Left lung (tissue), 4 donors: ENCODE measurements at regions not wholly inside any gene's neighbourhood (a gene's known extent, or its start where the extent isn't known, plus 50 kb on each side); places are given as distances from the start of the nearest gene placed in this dataset.
A peak's percentile ranks its signal among the peaks of the same experiment; 100 is the strongest.
"Not testable (repeated sequence)": the region's sequence is repeated elsewhere in the genome, so short reads cannot be mapped to it uniquely, and the experiment has no call there.

Source experiments
- ATAC-seq: fragments of 200-7000 bp; cut with Tn5 transposase; one replicate; pipeline ENCODE4 v1.9.1; 2020; ENCODE audit warnings: moderate library complexity
- DNase-seq, 4 donors: peaks; one replicate each; pipeline ENCODE4 v3.0.0-alpha.2; 2013 to 2020
- H3K27ac ChIP-seq, 2 donors: fragments of 200-600 bp; sonication (generic) in 1 of 2; one replicate each; pipeline versions ENCODE4 v1.5.0 to v1.8.0; 2020 to 2021
- H3K27me3 ChIP-seq, 2 donors: fragments of 200-600 bp; sonication (generic) in 1 of 2; one replicate each; pipeline versions ENCODE4 v1.5.0 to v1.8.0; 2020 to 2021
- H3K36me3 ChIP-seq, 2 donors: fragments of 200-600 bp; sonication (generic) in 1 of 2; one replicate each; pipeline versions ENCODE4 v1.5.0 to v1.8.0; 2020 to 2021
- H3K4me1 ChIP-seq, 2 donors: fragments of 200-600 bp; one replicate each; pipeline ENCODE4 v1.8.0; 2021
- H3K4me3 ChIP-seq, 2 donors: fragments of 200-600 bp; sonication (generic) in 1 of 2; one replicate each; pipeline versions ENCODE4 v1.5.0 to v1.8.0; 2020 to 2021; ENCODE audit warnings: mild to moderate bottlenecking in 1 of 2
- H3K9me3 ChIP-seq, 2 donors: fragments of 200-600 bp; sonication (generic) in 1 of 2; one replicate each; pipeline versions ENCODE4 v1.5.0 to v1.8.0; 2020 to 2021
- intact Hi-C, 2 donors: fragments of 100-400 bp; cut with DNase I; formaldehyde crosslinking; loops; one replicate each; pipeline versions ENCODE4 v1.11.2 to v1.14.2; 2022
- TF ChIP-seq, protein P1 (sequence below), 2 donors: fragments of 200-600 bp; sonication (generic) in 1 of 2; IDR thresholded peaks; one replicate each; pipeline versions ENCODE4 v1.5.0 to v1.8.0; 2021; ENCODE audit warnings: antibody characterized with exemption in 2 of 2
- donor health status: DM: no; HTN: yes; CAD: no.
- donor health status: DM: no; HTN: no; CAD: no.

DNA sequence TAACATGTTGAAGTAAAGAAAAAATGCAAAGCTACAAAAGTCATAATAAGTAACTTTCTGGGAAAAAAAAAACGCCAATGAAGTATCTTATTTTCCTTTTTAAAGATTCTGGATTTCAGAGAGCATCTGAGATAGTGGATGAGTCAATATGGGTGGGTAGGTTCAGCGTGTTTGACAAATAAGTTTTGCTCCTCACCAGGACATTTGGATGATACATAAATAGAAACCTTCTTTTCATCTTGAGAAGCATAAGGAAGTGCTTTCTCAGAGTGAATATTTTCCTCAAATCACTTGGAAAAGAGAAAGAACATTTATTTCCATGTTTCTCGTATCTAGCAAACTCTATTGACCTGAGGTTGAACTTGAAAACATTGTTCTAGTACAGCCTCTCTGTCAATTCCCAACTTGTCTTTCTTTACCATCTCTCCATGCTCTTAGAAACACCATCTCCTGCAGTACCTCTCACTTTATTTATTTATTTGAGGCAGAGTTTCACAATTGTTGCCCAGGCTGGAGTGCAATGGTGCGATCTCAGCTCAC, 463.2 kb downstream of the KLF5 start:
- intact Hi-C loops: no loop called here
- TF ChIP-seq, protein P1, sequence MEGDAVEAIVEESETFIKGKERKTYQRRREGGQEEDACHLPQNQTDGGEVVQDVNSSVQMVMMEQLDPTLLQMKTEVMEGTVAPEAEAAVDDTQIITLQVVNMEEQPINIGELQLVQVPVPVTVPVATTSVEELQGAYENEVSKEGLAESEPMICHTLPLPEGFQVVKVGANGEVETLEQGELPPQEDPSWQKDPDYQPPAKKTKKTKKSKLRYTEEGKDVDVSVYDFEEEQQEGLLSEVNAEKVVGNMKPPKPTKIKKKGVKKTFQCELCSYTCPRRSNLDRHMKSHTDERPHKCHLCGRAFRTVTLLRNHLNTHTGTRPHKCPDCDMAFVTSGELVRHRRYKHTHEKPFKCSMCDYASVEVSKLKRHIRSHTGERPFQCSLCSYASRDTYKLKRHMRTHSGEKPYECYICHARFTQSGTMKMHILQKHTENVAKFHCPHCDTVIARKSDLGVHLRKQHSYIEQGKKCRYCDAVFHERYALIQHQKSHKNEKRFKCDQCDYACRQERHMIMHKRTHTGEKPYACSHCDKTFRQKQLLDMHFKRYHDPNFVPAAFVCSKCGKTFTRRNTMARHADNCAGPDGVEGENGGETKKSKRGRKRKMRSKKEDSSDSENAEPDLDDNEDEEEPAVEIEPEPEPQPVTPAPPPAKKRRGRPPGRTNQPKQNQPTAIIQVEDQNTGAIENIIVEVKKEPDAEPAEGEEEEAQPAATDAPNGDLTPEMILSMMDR (IDR thresholded peaks at IDR 0.05): no peak
- ATAC-seq (no peak), DNase-seq (no peak)
- Histone ChIP-seq H3K4me3 (no peak overlapping the region), H3K27me3 (no peaks in the 10 kb centered on the region), H3K36me3 (no peaks in the 10 kb centered on the region), H3K27ac (no peak overlapping the region), H3K4me1 (no peaks in the 10 kb centered on the region), H3K9me3 (no peaks in the 10 kb centered on the region)

DNA sequence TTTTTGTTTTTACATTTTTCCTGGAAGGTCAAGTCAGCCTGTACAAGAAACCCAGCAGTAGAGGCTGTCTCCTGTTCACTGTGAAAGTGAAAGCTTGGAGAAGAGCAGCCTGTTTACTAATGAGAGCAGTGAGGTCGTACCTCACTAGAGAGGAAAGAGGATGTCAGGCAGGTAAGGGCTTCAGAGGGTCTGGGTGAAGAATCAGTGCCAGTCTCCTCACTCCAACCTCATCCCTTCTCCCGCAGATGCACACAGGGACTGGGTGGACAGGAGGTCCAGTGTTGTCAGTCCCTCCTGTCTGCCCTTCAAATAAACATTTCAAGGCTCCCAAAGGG, 462.5 kb downstream of the KLF5 start:
- H3K27me3 ChIP-seq: no peaks in the 10 kb centered on the region
- H3K4me3 ChIP-seq: no peak overlapping the region
- no peaks in the 10 kb centered on the region for H3K36me3 ChIP-seq
- DNase-seq (no peak), ATAC-seq (peak; percentile 68)
- H3K27ac ChIP-seq: no peak overlapping the region
- TF ChIP-seq, protein P1 (IDR thresholded peaks at IDR 0.05): no peak
- H3K9me3 ChIP-seq: no peaks in the 10 kb centered on the region
- H3K4me1 ChIP-seq: peaks cover 0 to 6% of the 10 kb centered on the region in 2 donors
- intact Hi-C loops: no loop called here

DNA sequence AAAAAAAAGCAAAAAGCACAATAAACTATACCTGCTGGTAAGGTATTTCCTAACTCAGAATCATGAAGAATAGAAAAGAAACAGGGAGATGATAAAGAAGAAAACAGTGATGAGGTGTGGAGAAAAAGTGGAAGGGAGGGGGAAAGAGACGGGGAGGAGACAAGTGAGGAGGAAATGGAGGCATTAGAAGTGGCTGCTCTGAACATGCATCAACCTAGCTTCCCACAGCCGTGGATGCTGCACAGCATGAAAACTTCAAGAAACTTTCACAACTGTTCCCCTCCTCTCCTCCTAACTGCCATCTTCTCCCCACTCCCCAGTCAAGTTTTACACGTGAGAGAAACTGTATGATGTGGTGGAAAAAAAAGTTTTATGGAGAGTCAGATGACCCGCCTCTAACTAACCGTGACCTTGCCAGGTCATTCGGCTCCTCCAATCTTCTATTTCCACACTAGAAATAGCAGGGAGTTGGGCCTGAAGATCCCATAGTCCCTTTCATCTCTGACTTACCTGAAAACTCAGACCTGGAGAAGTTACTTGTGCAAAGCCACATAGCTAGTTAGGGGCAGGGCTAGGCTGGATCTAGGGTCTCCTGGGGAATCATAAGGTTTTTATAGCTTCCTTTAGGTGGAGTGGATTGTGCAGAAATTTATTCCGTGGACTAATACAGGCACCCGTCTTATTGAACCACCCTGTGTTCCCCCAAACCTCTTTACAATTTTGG, 461.9 kb downstream of the KLF5 start:
- no peaks in the 10 kb centered on the region for H3K27me3 ChIP-seq
- no peak overlapping the region for H3K4me3 ChIP-seq
- peaks cover 0 to 6% of the 10 kb centered on the region in 2 donors for H3K4me1 ChIP-seq
- H3K36me3 ChIP-seq: no peaks in the 10 kb centered on the region
- TF ChIP-seq, protein P1 (IDR thresholded peaks at IDR 0.05): no peak
- no peak for DNase-seq
- no peaks in the 10 kb centered on the region for H3K9me3 ChIP-seq
- ATAC-seq: no peak
- intact Hi-C loops: no loop called here
- H3K27ac ChIP-seq: no peak overlapping the region

DNA sequence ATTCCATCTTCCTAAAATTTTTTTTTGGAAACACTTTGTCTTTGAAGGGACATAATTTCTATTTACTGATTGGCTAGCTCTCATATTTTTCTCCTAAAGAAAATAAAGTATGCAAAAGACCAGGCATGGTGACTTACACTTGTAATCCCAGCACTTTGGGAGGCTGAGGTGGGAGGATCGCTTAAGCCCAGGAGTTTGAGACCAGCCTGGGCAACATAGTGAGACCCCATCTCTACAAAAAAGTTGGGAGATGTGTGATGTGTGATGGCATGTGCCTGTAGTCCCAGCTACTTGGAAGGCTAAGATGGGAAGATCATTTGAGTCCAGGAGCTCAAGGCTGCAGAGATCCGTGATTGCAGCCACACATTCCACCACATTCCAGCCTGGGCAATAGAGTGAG, 461.3 kb downstream of the KLF5 start:
- H3K4me1 ChIP-seq, intact Hi-C loops, H3K27ac ChIP-seq, H3K36me3 ChIP-seq, H3K9me3 ChIP-seq, H3K27me3 ChIP-seq, ATAC-seq, DNase-seq, H3K4me3 ChIP-seq: not testable (repeated sequence)

DNA sequence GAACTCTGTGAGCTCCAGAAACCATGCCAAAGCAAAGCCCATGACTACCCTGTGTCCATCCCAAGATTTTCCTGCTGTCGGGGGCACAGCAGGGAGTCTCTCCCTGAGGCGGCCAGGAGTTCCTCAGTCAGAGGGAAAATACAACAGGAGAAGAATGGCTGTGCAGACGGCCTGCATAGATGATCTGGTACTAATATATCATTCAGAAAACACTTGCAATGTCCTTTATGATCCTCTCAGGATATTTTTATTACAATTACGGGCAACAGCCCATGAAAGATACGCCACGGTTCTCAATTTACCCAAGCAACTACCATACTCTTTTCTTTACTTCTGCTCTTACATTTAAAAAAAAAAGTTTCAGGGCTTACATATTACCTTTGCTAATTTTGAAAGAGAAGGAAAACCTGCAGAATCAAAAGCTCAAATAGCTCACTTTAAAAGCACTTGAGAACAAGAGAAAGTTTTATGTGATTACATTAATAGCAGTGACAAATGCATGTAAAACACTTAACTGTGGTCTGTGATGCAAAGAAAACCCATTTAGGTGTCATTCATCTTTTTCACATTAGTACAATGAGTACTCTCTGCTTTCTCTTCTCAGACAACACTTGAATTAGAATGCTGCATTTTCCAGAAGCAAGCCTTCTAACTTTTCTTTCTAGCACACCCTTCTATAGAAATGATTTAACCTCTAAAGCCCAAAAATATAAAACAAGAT, 460.8 kb downstream of the KLF5 start:
- Histone ChIP-seq H3K4me1 (peaks cover 0 to 6% of the 10 kb centered on the region in 2 donors), H3K4me3 (no peak overlapping the region), H3K27me3 (no peaks in the 10 kb centered on the region), H3K9me3 (no peaks in the 10 kb centered on the region), H3K27ac (no peak overlapping the region), H3K36me3 (no peaks in the 10 kb centered on the region)
- intact Hi-C loops: no loop called here
- DNase-seq (no peak), ATAC-seq (peak; percentile 11)
- TF ChIP-seq, protein P1 (IDR thresholded peaks at IDR 0.05): no peak
